OCI-LY3 (cell line): ENCODE measurements at regions not wholly inside any gene's neighbourhood (a gene's known extent, or its start where the extent isn't known, plus 50 kb on each side); places are given as distances from the start of the nearest gene placed in this dataset.

Experiments
- CTCF ChIP-seq: fragments of 200-600, 300-600 bp; sonication (generic); IDR thresholded peaks from 2 replicates; pipeline ENCODE4 v1.5.1; 2014; ENCODE audit warnings: antibody characterized with exemption, low read length, low read depth
- EZH2phosphoT487 ChIP-seq: fragments of 200-600 bp; shearing (Covaris generic); IDR thresholded peaks from 2 replicates; pipeline ENCODE4 v1.6.1; 2018; ENCODE audit warnings: antibody characterized with exemption, mixed run types, low read depth

- TF ChIP-seq CTCF: no peak
- no peak for TF ChIP-seq EZH2phosphoT487
Measured at GRCh38 chr16:61471023-61471422, 565.2 kb downstream of the CDH8 start.
